HL-60 (cell line): ENCODE measurements at regions not wholly inside any gene's neighbourhood (a gene's known extent, or its start where the extent isn't known, plus 50 kb on each side); places are given as distances from the start of the nearest gene placed in this dataset.

Source experiments
- DNase-seq, 2 experiments: peaks; one replicate each; pipeline ENCODE4 v3.0.0-alpha.2; 2010 to 2020; ENCODE audit warnings: low read depth in 1 of 2, low spot score in 1 of 2
- H3K27ac ChIP-seq: fragments of 250-450 bp; sonication (Bioruptor Pico); replicated peaks from 2 replicates; pipeline ENCODE4 v1.5.1; 2020; ENCODE audit warnings: mild to moderate bottlenecking, moderate library complexity
- H3K27me3 ChIP-seq: fragments of 250-450 bp; sonication (Bioruptor Pico); 2 replicates; pipeline ENCODE4 v1.5.1; 2021; ENCODE audit warnings: mild to moderate bottlenecking, moderate library complexity; ENCODE audit not compliant: insufficient read depth, poor library complexity, severe bottlenecking
- H3K4me3 ChIP-seq: replicated peaks from 2 replicates; pipeline ENCODE4 v1.5.1; 2011; ENCODE audit warnings: mild to moderate bottlenecking, control low read depth, low read length; ENCODE audit not compliant: insufficient read depth
- CTCF ChIP-seq: IDR thresholded peaks from one replicate; pipeline ENCODE4 v1.5.1; 2011; ENCODE audit warnings: low read length, control low read depth, inconsistent platforms; ENCODE audit not compliant: insufficient read depth
- GABPA ChIP-seq: IDR thresholded peaks from 2 replicates; pipeline ENCODE4 v1.6.1; 2012; ENCODE audit warnings: low read depth
- POLR2AphosphoS5 ChIP-seq: IDR thresholded peaks from 2 replicates; pipeline ENCODE4 v1.6.1; 2012; ENCODE audit warnings: low read depth
- REST ChIP-seq: IDR thresholded peaks from 2 replicates; pipeline ENCODE4 v1.6.1; 2012; ENCODE audit warnings: low read depth; ENCODE audit not compliant: insufficient replicate concordance
- SPI1 ChIP-seq: IDR thresholded peaks from 2 replicates; pipeline ENCODE4 v1.6.1; 2012; ENCODE audit warnings: low read depth, mild to moderate bottlenecking, borderline replicate concordance

DNA sequence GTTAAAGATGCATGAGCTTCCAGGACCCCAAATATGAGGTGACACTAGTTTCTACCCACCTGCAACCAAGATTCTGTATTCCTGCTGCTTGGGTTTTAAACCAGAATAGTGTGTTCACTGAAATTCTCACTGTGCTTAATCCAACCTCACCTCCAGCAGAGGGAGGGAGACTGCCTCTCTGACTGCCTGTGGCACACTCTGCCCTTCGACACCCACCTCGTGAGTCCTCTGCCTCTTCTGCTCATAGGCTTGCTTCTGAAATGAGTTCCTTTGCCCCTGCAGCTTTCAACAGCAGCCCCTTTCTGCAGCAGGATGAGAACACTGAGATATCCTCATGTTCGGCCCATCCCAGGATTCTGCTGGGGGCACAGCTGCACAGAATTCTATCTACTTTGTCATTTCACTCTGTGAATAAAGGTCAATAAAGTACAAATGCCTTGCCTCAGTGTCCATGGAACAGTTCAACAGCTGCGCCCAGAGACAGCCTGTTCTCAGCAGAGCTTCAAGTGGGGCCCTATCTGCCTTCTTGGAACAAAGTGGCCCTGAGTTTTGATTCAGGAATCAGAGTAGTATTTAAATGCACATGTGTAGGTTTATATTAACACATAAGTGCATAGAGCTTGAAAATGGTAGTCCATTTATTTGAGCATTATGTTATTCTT lies 632.5 kb downstream of the TNS3 start:
- no peak for TF ChIP-seq POLR2AphosphoS5
- no peak for TF ChIP-seq SPI1
- H3K4me3 ChIP-seq = no peak overlapping the region
- DNase-seq = no peak
- no peaks in the 10 kb centered on the region for H3K27me3 ChIP-seq
- H3K27ac ChIP-seq = no peak overlapping the region

DNA sequence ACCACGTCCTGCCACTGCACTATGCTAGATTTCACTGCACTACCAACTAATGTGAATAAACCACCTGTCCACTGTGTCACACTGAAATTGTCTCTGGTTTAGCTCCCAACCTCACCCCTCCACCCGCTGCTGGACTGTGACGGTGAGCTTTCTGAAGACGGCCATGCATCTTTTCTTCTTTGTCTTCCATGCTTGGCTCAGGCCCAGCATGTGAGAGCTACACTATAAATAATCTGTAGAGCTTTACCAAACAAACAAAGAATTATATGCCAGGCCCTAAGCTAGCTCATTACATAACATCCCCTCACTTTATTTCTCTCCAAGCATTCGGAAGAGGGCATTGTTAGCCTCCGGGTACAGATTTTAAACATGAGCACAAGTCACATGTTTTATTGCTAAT lies 633.2 kb downstream of the TNS3 start:
- no peaks in the 10 kb centered on the region for H3K27me3 ChIP-seq
- TF ChIP-seq GABPA (no peak), CTCF (no peak), SPI1 (no peak), POLR2AphosphoS5 (no peak), REST (no peak)
- no peak overlapping the region for H3K27ac ChIP-seq
- H3K4me3 ChIP-seq = no peak overlapping the region
- no peak for DNase-seq

- Histone ChIP-seq H3K27me3 (no peaks in the 10 kb centered on the region), H3K4me3 (no peak overlapping the region), H3K27ac (no peak overlapping the region)
- DNase-seq = no peak
- TF ChIP-seq REST (no peak), GABPA (no peak), CTCF (no peak), POLR2AphosphoS5 (no peak), SPI1 (no peak)
Observed at GRCh38 chr7:46945328-46945727, 636.6 kb downstream of the TNS3 start.

- TF ChIP-seq GABPA (no peak), REST (no peak), CTCF (no peak)
- no peak for DNase-seq
- Histone ChIP-seq H3K27me3 (no peaks in the 10 kb centered on the region), H3K4me3 (no peak overlapping the region), H3K27ac (no peak overlapping the region)
Observed at GRCh38 chr7:46943996-46944395, 637.9 kb downstream of the TNS3 start.
